SHP77 (cell line): ENCODE measurements at regions not wholly inside any gene's neighbourhood (a gene's known extent, or its start where the extent isn't known, plus 50 kb on each side); places are given as distances from the start of the nearest gene placed in this dataset.

Experiments
- DNase-seq, 2 experiments: peaks; one replicate each; lab custom pipeline; 2025; lab: John Stamatoyannopoulos, UW

DNA sequence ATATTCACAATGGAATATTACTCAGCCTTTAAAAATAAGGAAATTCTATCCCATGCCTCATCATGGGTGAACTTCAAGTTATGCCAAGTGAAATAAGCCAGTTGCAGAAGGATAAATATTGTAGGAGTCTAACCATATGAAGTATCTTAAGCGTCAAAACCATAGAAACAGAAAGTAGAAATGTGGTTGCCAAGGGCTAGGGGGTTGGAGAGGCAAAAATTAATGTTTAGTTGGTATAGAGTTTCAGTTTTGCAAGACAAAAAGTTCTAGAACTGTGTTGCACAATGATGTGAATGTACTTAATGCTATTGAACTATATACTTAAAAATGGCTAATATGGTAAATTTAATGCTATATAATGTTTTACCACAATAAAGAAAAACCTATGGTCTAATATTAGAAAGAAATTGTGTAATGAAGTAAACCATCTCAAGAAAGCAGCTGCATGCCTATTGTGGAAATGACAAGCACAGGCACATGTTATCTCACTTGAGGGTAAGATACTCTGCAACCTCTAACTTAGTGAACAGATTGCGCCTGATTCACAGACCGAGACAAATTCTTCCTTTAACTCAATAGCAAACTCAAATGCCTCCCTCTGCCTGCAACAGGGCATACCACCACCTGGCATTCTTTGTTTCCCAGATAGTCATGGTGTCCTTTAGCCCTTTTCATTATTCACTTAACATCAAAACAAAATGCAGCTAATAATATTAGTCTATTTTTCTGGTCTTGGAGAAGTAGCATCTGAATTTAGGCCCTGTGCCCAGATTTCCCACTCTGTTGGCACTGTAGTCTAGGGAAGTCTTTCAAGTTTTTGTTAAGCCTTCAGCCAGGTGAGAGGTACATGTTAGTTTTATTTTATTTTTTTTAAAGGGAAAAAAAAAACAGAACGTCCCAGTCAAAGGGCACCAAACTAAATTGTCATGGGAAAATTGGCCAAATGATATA, 80.2 kb upstream of the ACP3 start:
- no peak for DNase-seq

DNA sequence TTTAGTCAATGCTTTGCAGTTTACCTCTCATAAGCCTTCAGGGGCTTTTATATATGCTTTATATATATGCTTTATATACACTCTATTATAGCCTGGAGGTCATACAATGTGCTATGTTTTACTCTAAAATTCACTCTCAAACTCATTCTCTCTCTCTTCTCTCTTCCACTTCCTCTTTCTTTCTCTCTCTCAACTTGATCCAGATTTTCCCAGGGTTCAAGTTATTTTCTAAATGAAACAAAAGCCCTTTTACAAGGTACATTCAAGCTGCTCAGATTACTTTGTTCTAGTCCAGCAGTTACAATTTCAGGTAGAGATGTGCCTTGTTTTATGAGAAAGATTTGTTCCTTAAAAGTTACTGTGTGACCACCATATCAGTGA, 79.6 kb upstream of the ACP3 start:
- no peak for DNase-seq

DNA sequence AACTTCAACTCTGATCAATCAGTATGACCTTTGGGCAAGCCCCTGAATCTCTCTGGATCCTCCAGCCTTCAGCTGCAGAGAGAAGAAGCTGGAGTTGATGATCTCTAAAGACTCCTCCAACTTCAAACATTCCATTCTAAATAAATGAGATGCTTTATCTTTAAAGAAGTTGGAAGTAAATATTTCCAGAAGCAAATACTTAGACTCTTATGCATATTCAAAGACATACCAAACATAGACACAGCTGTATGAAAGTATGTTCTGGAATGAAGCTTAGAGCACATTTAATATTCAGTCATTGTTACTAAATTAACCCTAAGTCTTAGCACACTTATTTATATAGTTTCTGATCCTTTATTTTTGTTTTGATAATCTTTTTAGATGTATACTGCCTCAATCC, 77.6 kb upstream of the ACP3 start:
- no peak for DNase-seq

DNA sequence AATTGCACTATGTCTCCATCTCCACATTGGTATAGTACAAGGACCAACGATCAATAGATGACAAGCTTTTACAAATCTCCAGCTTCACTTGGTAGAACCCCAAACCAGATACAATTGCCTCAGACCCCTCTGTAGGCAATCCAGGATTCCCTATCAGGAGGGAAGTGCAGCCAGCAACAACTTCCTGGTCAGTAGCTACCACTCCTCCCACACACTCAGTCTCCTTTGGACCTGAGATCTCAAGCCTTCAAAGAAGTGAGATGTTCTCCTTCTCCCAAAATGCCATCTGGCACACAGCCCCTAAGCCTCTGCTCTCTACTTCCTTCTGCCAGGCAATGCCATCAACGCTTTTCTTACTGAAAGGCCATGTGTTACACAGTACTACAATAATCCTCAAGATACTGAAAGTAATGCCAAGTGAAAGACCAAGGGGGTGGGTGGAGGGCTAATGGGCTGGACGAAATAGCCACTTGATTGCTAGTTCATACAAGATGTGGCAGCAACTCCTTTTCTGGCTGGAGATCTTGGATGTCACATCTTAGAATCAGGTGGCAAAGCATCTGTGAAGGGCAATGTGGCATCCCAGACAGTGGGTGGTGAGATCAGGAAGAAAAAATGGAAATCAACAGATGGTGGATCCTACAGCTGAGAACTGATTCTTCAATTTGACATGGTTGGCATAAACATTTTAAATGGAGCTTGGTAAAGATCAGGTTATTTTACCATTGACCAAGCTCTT, 75.3 kb upstream of the ACP3 start:
- no peak for DNase-seq

DNA sequence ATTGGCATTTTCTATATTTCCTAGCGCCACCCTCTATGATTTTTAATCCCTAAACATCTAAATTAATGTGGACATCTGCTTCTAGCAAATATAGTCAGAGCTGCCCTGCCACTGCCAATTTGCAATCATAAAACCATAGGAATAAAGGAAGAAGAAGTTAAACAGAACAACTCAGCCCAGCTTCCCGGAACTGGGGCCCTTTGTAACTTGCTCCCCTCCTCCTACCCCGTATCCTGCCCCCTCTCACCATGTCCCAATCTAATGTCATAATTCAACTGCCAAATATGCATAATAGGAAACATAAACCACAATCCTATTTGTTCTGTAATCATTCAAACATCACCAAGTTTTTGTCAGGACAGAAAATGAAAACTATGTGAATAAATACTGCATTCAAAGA, 74.4 kb upstream of the ACP3 start:
- DNase-seq = no peak

DNA sequence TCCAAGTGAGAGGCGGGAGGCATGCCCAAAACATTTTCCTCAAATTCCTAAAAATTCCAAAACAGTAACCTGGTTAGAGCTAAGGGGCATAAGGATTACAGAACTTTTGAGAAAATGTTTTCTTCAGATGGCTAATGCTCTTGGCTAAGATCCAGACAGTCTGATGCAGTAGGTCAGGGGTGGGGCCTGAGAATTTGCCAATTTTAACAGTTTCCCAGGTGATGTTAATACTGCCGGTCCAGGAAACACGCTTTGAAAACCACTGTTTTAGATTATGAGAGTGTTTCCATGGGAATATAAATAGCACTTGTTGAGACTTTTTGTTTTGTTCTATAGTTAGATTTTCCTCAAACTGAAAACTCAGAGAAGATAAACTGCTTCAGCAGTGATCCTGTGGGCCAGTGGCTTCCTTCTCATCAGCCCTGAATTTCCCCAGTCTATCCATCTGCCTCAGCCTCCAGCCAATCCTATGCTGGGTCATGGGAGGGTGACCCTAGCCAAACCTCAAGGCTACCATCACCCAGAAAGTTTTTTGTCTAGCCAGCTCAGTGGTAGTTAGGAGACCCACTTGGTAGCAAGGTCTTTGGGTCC, 71.6 kb upstream of the ACP3 start:
- no peak for DNase-seq

DNA sequence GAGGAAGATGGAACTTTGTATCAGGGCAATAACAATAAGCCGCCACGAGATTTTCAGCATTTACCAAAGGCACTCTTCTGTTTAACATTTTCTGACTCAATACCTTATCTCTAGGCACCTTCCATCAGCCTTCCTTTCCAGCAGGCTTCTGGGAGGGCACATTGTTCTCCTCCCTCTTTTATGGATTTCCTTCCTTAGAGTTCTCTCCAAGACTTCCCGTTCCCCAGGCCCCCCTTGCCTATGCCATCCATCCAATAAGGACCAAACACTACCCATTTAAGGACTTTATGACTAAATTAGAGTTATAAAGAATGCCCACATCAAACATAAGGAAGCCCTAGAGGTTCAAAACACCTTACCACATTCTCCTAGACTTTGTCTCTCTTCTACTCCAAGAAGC, 71.0 kb upstream of the ACP3 start:
- DNase-seq = no peak

DNA sequence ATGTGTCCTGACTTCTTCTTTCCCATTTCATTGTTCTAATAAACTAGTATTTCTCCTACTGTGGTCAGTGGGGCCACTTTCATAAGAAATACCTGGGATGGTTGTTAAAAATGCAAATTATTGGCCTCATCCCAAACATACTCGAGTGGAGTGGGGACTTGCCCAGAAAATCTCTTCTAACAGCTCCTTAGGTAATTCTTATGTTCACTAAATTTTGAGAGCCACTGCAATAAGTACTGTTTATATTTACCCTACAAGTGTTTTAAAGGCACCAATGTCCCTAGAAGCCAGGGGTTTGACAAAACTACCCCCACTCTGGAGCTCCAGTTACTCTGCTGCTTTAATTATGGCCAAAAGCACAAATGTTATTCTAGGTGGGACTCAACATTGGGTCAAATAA, 70.0 kb upstream of the ACP3 start:
- no peak for DNase-seq

DNA sequence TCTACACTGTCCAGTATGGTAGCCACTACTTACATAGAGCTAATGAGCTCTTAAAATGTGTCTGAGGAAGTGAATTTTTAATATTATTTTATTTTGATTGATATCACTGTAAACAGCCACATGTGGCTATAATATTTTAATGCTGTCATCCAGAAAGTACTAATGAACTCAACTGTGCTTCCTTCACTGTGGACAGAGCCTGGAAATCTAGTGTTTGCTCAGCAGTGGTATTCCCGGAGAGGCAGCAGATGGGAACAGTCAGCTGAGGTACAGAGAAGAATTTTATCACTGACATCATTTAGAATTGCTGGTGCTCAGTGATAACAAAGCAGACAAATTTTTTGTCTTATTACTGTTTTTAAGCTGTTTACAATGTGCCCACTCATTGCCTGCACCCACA, 68.7 kb upstream of the ACP3 start:
- no peak for DNase-seq

DNA sequence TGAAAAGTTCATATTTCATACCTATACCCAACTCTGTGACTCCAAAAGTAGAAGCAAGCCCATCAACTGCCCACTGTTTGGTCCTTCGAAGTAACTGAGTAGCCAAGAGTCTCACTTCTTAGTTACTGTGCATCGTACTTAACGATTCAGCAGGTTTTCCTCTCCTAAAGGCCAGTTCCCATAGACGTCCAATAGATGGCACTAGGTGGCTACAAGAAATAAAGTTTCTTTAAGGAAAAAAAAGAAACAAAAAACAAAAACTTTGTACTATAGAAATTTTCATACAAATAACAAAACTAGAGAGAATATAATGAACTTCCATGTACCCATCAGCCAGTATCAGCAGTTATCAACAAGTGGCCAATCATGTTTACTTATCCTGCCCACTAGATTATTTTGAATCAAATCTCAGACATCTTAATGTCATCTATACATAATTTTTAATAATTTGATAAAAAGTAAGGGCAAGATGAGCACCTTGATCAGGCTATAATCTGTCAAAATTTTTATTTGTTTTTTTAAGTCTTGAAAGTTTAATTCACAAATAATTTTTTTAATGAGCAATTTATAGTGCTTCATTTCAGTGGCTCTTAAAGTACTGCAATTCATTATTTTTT, 63.8 kb upstream of the ACP3 start:
- no peak for DNase-seq

DNA sequence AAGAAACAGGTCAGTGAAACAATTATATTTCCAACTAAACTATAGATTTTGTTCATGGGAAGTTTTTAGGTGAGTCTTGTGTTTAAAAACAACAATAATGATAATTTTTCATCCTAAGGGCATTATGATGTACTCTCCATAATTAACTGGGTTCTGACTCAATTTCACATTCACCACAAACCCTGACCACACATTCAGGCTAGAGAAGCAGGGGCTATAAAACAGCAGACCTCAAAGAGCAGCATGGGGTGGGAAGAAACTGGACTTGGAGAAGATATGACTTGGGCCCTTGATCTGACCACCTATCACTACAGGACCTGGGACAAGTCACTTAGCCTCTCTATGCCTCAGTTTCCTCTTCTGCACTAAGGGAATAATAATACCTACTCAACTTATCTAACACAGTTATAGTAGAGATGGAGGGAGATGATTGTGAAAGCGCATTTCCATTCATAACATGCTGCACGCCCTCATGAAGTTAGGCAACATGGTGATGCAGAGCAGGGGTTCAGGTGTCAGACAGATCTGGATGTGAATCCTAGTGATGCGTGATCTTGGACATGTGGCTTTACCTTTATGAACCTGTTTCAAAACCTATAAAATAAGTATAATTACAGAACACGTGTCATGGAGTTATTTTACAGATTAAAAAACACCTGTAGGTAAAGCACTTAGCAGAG, 63.0 kb upstream of the ACP3 start:
- no peak for DNase-seq

DNA sequence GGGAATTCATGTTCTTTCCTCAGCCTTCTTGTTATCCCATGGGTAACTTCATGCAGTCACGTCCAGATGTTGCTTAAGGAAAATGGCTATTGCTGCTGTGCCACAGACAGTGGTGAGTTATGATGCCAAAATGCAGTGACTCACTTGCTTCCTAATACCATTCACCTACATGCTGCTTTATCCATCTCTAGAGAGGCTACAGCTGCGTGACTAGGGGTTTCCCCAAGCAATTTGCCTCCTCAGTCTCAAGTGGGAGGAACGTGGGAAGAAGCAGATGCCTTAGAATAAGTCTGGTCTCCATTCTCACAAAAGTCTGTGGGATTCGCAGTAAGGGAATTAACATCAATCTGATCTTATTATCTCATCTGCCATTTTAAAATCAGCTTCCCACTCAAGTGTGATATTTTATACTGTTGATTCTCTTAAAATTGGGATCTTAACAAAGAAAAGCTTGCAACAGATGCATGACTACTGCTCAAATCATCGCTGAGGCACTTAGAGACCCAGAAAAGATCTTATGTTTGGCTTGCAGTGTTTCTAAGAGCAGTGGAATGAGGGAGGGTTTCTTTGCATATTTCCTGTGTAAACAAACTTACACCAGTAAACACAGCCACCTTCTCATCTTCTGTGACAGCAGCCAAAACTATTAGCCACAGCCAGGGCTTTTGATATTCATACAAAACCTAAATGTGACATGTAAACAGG, 62.0 kb upstream of the ACP3 start:
- no peak for DNase-seq

DNA sequence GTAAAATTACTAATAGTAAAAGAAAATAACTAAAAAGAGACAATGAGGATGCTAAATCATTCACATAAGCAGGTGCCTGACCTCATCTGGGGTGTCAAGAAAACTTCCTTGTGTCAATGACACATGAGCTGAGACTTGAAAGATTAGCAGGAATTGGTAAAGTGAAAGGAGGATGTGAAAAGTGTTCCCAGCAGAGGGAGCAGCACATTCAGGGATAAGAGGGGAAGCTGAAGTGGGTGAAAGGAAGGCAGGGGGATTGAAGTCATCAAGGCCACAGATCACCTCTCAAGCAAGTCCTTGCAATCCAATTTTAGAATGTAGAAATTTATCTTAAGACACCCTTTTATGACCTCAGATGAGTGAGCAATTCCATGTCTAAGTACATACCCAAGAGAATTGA, 60.2 kb upstream of the ACP3 start:
- DNase-seq = peak in 1 of 2 experiments; percentile 22

DNA sequence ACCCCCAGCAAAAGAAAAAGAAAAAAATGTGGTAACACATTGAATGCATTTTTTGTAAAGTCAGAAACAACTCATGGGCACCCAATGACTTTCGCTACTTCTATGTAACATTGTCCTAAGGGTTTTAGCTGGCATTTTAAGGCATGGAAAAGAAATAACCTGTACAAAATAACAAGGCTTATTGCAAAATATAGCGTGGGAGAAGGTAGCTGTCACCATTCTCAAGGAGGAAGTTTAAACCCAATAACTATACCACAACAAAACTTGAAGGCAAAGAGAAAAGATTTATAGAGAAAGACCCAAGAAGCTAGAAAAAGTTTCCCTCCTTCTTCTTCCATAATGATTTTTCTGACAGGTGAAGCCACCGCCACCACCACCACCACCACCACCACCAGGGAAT, 55.7 kb upstream of the ACP3 start:
- DNase-seq = no peak

DNA sequence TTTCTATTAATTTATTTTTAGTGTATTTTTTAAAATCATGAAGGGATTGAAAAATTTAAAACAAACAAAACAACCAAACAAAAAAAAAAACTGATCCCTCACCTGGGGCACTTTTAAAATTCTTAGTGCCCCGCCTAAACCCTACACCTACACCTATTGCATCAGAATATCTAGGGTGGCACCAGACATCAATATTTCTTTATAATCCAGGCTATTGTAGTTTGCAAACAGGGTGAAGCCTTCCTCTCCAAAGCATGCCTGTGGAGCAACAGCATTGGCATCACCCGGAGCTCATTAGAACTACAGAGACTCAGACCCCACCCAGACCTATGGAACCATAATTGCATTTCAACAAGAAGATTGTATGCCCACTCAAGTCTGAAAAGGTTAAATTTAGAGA, 54.9 kb upstream of the ACP3 start:
- DNase-seq = no peak

DNA sequence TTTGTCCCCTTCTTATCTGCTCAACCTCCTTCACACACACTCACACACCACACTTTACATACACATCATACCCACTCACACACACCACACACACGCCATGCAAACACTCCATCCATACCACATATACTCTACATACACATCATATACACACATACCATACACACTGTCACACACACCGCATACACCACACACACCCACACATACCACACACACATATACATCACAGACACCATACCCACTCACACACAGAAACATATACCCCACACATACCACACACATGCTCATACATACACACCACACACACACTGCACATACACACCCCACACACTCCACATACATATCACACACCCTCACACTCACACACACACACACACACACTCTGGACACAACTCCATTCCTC, 54.3 kb upstream of the ACP3 start:
- DNase-seq = no peak

DNA sequence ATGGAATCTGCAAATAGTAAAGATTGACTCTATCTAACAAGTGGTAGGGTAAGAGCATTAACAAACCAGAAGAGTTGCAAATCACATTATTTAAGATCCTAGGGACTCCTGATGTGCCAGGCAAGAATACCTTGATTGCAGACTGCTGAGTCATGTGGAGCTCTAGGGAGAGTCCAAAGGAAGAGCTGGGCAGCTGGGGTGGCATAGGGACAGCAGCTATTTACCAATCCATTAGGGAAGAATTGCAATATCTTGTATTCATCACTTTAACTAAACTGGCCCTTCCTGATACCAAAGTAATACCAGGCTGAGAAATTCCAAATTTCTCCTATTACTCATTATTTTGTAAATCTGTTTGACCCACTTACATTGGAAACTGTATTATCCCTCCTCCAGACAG, 52.2 kb upstream of the ACP3 start:
- no peak for DNase-seq

DNA sequence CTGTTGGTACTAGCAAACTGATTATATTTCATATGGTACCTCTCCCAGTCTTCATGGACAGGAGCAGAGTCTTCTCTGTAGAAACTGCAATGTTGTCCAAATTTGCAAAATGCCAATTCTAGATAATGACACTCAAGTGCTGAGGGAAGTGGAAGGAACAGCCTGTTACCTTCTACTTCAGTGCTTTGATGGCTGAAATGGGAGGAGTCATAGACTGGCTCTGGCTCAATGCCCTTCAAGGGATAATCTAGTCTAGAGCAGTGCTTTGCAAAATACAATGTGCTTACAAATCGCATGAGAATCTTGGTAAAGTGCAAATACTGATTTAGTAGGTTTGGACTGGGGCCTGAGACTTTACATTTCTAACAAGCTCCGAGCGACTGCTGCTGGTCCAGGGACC, 51.7 kb upstream of the ACP3 start:
- no peak for DNase-seq

DNA sequence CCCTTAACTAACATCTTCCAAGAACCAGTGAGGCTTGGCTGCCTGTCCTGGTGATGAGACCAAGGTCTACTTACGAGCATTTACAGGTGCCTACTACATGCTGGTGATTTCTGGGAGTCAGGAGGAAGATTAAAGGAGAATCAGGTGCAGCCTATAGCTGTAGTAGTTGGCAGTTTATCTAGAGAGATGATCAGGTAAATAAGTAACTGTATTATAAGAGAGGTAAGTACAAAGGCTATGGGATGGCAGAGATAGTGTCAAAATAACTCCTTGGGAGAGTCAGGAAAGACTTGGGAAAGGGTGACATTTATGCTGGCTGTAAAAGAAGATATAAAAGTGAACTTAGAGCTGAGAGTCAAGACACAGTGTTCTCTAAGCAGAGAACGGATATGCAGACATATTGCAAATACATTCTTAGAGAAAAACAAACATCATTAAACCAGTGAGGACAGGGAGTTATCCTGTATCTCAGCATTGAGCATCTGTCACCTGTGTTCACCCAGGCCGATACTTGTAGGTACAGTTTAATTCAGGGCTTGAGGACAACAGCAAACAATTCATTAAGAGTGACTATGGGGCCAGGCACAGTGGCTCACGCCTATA, 49.7 kb upstream of the ACP3 start:
- no peak for DNase-seq
